Right lobe of liver (tissue), 4 donors: ENCODE measurements at regions not wholly inside any gene's neighbourhood (a gene's known extent, or its start where the extent isn't known, plus 50 kb on each side); places are given as distances from the start of the nearest gene placed in this dataset.

Experiments
- CTCF ChIP-seq, 4 donors: fragments of 200-600 bp in 3 of 4; fragments of 450-650 bp in 1 of 4; IDR thresholded peaks; one replicate each; pipeline versions ENCODE4 v1.5.1 to v1.8.0; 2016 to 2022; ENCODE audit warnings: antibody characterized with exemption in 4 of 4, mild to moderate bottlenecking in 2 of 4
- POLR2A ChIP-seq: fragments of 450-650 bp; IDR thresholded peaks from one replicate; pipeline ENCODE4 v1.6.1; 2017; ENCODE audit warnings: antibody characterized with exemption, mild to moderate bottlenecking
- donor health status: DM: no; HTN: no; CAD: no.
- donor health status: DM: no; HTN: no; CAD: no.
- donor health status: DM: no; HTN: yes; CAD: no.

GRCh38 chr6:84998223-84998622 is 233.8 kb upstream of the TBX18 start:
- no peak for TF ChIP-seq CTCF (IDR thresholded peaks at IDR 0.05)
- no peak for TF ChIP-seq POLR2A
